ENCODE measurements at regions not wholly inside any gene's neighbourhood (a gene's known extent, or its start where the extent isn't known, plus 50 kb on each side); places are given as distances from the start of the nearest gene placed in this dataset.

GRCh38 chr13:90541346-90541745 is 806.1 kb upstream of the MIR17HG start:
- Histone ChIP-seq H3K36me3 (no peaks in the 10 kb centered on the region), H3K27me3 (no peaks in the 10 kb centered on the region), H3K9me3 (peaks cover 0 to 3% (median 0%) of the 10 kb centered on the region in 3 donors), H3K4me3 (no peak overlapping the region), H3K27ac (no peak overlapping the region), H3K4me1 (no peaks in the 10 kb centered on the region)
- TF ChIP-seq EP300 (IDR thresholded peaks at IDR 0.05), result no peak
- no peak for TF ChIP-seq POLR2A (IDR thresholded peaks at IDR 0.05)
- no peak for TF ChIP-seq POLR2AphosphoS5 (IDR thresholded peaks at IDR 0.05)
- TF ChIP-seq, protein P1, sequence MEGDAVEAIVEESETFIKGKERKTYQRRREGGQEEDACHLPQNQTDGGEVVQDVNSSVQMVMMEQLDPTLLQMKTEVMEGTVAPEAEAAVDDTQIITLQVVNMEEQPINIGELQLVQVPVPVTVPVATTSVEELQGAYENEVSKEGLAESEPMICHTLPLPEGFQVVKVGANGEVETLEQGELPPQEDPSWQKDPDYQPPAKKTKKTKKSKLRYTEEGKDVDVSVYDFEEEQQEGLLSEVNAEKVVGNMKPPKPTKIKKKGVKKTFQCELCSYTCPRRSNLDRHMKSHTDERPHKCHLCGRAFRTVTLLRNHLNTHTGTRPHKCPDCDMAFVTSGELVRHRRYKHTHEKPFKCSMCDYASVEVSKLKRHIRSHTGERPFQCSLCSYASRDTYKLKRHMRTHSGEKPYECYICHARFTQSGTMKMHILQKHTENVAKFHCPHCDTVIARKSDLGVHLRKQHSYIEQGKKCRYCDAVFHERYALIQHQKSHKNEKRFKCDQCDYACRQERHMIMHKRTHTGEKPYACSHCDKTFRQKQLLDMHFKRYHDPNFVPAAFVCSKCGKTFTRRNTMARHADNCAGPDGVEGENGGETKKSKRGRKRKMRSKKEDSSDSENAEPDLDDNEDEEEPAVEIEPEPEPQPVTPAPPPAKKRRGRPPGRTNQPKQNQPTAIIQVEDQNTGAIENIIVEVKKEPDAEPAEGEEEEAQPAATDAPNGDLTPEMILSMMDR (IDR thresholded peaks at IDR 0.05), result no peak
- no peak for ATAC-seq

DNA sequence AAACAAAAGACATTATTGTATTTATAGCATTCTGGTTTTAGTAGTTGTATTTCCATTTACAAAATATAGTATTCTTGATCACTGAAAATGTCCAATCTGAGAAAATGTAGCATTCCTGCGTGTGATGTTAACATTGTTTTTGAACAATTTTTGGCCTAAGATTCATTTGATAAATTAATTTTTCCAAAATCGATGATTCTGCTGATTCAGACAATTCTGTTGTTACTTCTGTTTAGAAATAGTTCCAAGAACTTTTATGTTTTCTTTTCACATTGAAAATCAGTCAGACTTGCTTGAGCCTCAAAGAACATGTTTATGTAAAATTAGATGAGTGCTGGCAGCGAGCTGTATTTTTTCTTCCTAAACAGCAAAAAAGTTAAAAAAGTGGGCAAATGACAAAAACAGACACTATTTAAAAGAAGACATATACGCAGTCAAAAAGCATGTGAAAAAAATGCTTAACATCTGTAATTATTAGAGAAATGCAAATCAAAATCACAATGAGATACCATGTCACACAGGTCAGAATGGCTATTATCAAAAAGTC is 804.5 kb upstream of the MIR17HG start:
- TF ChIP-seq POLR2A (IDR thresholded peaks at IDR 0.05) (no peak), POLR2AphosphoS5 (IDR thresholded peaks at IDR 0.05) (no peak), EP300 (IDR thresholded peaks at IDR 0.05) (no peak)
- TF ChIP-seq, protein P1 (IDR thresholded peaks at IDR 0.05), result no peak
- Histone ChIP-seq H3K4me3 (no peak overlapping the region), H3K9me3 (peaks cover 0 to 3% (median 0%) of the 10 kb centered on the region in 3 donors), H3K27me3 (no peaks in the 10 kb centered on the region), H3K36me3 (no peaks in the 10 kb centered on the region), H3K27ac (no peak overlapping the region), H3K4me1 (no peaks in the 10 kb centered on the region)
- 71 to 83% methylated on average over 4 of the region's 4 CpGs for WGBS, 2 donors (ENCODE audit: low coverage in 1 of 2)
- ATAC-seq, result no peak

- Histone ChIP-seq H3K4me1 (no peaks in the 10 kb centered on the region), H3K27ac (no peak overlapping the region), H3K9me3 (no peaks in the 10 kb centered on the region), H3K36me3 (no peaks in the 10 kb centered on the region), H3K4me3 (no peak overlapping the region), H3K27me3 (no peaks in the 10 kb centered on the region)
- no peak for ATAC-seq
- TF ChIP-seq EP300 (IDR thresholded peaks at IDR 0.05), result no peak
- TF ChIP-seq, protein P1 (IDR thresholded peaks at IDR 0.05), result no peak
- no peak for TF ChIP-seq POLR2AphosphoS5 (IDR thresholded peaks at IDR 0.05)
- no peak for TF ChIP-seq POLR2A (IDR thresholded peaks at IDR 0.05)
- WGBS, 2 donors (ENCODE audit: low coverage in 1 of 2), result 82 to 83% methylated on average over 1 of the region's 4 CpGs
Observed at GRCh38 chr13:90545070-90545840, 802.2 kb upstream of the MIR17HG start.

- WGBS, 2 donors (ENCODE audit: low coverage in 1 of 2), result 100% methylated on average over 1 of the region's 2 CpGs; no CpG with 5 or more reads in 1 of the 2 donors
- H3K27ac ChIP-seq, result no peak overlapping the region
- H3K4me3 ChIP-seq, result no peak overlapping the region
- no peaks in the 10 kb centered on the region for H3K36me3 ChIP-seq
- no peaks in the 10 kb centered on the region for H3K4me1 ChIP-seq
- no peak for TF ChIP-seq EP300 (IDR thresholded peaks at IDR 0.05)
- no peak for TF ChIP-seq POLR2A (IDR thresholded peaks at IDR 0.05)
- TF ChIP-seq POLR2AphosphoS5 (IDR thresholded peaks at IDR 0.05), result no peak
- TF ChIP-seq, protein P1 (IDR thresholded peaks at IDR 0.05), result no peak
- no peaks in the 10 kb centered on the region for H3K9me3 ChIP-seq
- H3K27me3 ChIP-seq, result no peaks in the 10 kb centered on the region
- ATAC-seq, result no peak
Observed at GRCh38 chr13:90547272-90547790, 800.2 kb upstream of the MIR17HG start.

DNA sequence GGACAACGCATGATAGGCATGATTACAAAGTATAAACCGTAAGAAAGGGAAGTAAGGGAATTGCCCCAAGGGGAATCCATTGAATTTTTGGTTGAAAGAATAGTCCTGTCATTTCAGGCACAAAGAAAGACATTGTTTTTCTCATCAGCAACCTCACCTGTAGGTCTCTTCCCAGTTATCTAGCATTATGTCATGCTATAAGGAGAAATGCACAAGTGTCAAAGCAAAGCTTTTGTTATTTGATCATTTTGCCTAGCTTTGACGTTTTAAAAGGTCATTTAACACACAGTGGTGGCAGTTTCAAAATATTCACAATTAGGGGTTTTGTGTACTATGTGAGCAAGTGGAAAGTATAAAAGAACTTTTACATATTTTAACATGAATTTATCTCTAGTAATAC is 796.2 kb upstream of the MIR17HG start:
- Histone ChIP-seq H3K27ac (no peak overlapping the region), H3K4me1 (no peaks in the 10 kb centered on the region), H3K9me3 (no peaks in the 10 kb centered on the region), H3K27me3 (no peaks in the 10 kb centered on the region), H3K4me3 (no peak overlapping the region), H3K36me3 (no peaks in the 10 kb centered on the region)
- ATAC-seq, result no peak
- 63 to 75% methylated on average over 3 of the region's 3 CpGs for WGBS, 2 donors (ENCODE audit: low coverage in 1 of 2)
- TF ChIP-seq, protein P1 (IDR thresholded peaks at IDR 0.05), result no peak
- TF ChIP-seq POLR2AphosphoS5 (IDR thresholded peaks at IDR 0.05) (no peak), EP300 (IDR thresholded peaks at IDR 0.05) (no peak), POLR2A (IDR thresholded peaks at IDR 0.05) (no peak)

All from gastroesophageal sphincter (tissue), 4 donors.